Stomach smooth muscle (tissue), 2 donors: ENCODE measurements at regions not wholly inside any gene's neighbourhood (a gene's known extent, or its start where the extent isn't known, plus 50 kb on each side); places are given as distances from the start of the nearest gene placed in this dataset.
"Not testable (repeated sequence)": the region's sequence is repeated elsewhere in the genome, so short reads cannot be mapped to it uniquely, and the experiment has no call there.

ENCODE experiments used
- H3K27ac ChIP-seq: one replicate; pipeline ENCODE4 v1.7.0; 2013; ENCODE audit warnings: mild to moderate bottlenecking, low read length, inconsistent platforms
- H3K27me3 ChIP-seq, 2 donors: one replicate each; pipeline ENCODE4 v1.7.0; 2013; ENCODE audit warnings: low read length in 2 of 2; ENCODE audit not compliant: insufficient read depth in 2 of 2, control insufficient read depth in 1 of 2
- H3K36me3 ChIP-seq, 2 donors: one replicate each; pipeline ENCODE4 v1.7.0; 2013; ENCODE audit warnings: low read length in 2 of 2; ENCODE audit not compliant: control insufficient read depth in 2 of 2, insufficient read depth in 2 of 2
- H3K4me1 ChIP-seq: one replicate; pipeline ENCODE4 v1.7.0; 2013; ENCODE audit warnings: low read length; ENCODE audit not compliant: control insufficient read depth, insufficient read depth
- H3K4me3 ChIP-seq, 2 donors: one replicate each; pipeline ENCODE4 v1.7.0; 2013; ENCODE audit warnings: low read length in 2 of 2
- H3K9ac ChIP-seq, 2 donors: one replicate each; pipeline ENCODE4 v1.7.0; 2013; ENCODE audit warnings: low read length in 2 of 2, mild to moderate bottlenecking in 1 of 2
- H3K9me3 ChIP-seq, 2 donors: one replicate each; pipeline ENCODE4 v1.7.0; 2013; ENCODE audit warnings: low read length in 2 of 2; ENCODE audit not compliant: control insufficient read depth in 2 of 2
- donor health status: healthy.
- donor health status: Pancreatic carcinoma.

- Histone ChIP-seq H3K27me3 (no peaks in the 10 kb centered on the region), H3K4me3 (no peak overlapping the region), H3K4me1 (no peaks in the 10 kb centered on the region), H3K27ac (no peak overlapping the region), H3K9me3 (no peaks in the 10 kb centered on the region), H3K9ac (no peak overlapping the region), H3K36me3 (no peaks in the 10 kb centered on the region)
These were observed 218.7 kb downstream of the KCTD12 start for GRCh38 chr13:76667551-76667950.

- no peak overlapping the region for H3K27ac ChIP-seq
- no peaks in the 10 kb centered on the region for H3K27me3 ChIP-seq
- no peaks in the 10 kb centered on the region for H3K4me1 ChIP-seq
- no peak overlapping the region for H3K9ac ChIP-seq
- no peak overlapping the region for H3K4me3 ChIP-seq
- H3K36me3 ChIP-seq = no peaks in the 10 kb centered on the region
- no peaks in the 10 kb centered on the region for H3K9me3 ChIP-seq
These were observed 222.4 kb downstream of the KCTD12 start for GRCh38 chr13:76663592-76664335.

GRCh38 chr13:76659074-76659473, 227.1 kb downstream of the KCTD12 start:
- H3K27me3 ChIP-seq, H3K9me3 ChIP-seq, H3K9ac ChIP-seq, H3K4me3 ChIP-seq, H3K4me1 ChIP-seq, H3K36me3 ChIP-seq, H3K27ac ChIP-seq: not testable (repeated sequence)

- Histone ChIP-seq H3K27me3 (no peaks in the 10 kb centered on the region), H3K9ac (no peak overlapping the region), H3K9me3 (no peaks in the 10 kb centered on the region), H3K4me1 (no peaks in the 10 kb centered on the region), H3K27ac (no peak overlapping the region), H3K4me3 (no peak overlapping the region), H3K36me3 (no peaks in the 10 kb centered on the region)
These were observed 229.7 kb downstream of the KCTD12 start for GRCh38 chr13:76656500-76656899.

- no peak overlapping the region for H3K4me3 ChIP-seq
- no peaks in the 10 kb centered on the region for H3K36me3 ChIP-seq
- no peak overlapping the region for H3K9ac ChIP-seq
- H3K4me1 ChIP-seq = no peaks in the 10 kb centered on the region
- no peak overlapping the region for H3K27ac ChIP-seq
- no peaks in the 10 kb centered on the region for H3K9me3 ChIP-seq
- no peaks in the 10 kb centered on the region for H3K27me3 ChIP-seq
These were observed 230.1 kb downstream of the KCTD12 start for GRCh38 chr13:76656056-76656455.

GRCh38 chr13:76654263-76654662, 231.9 kb downstream of the KCTD12 start:
- no peak overlapping the region for H3K4me3 ChIP-seq
- no peaks in the 10 kb centered on the region for H3K4me1 ChIP-seq
- H3K9me3 ChIP-seq = no peaks in the 10 kb centered on the region
- H3K9ac ChIP-seq = no peak overlapping the region
- no peak overlapping the region for H3K27ac ChIP-seq
- H3K27me3 ChIP-seq = no peaks in the 10 kb centered on the region
- H3K36me3 ChIP-seq = no peaks in the 10 kb centered on the region

GRCh38 chr13:76651286-76651685, 234.9 kb downstream of the KCTD12 start:
- Histone ChIP-seq H3K36me3 (no peaks in the 10 kb centered on the region), H3K4me3 (no peak overlapping the region), H3K9ac (no peak overlapping the region), H3K27ac (no peak overlapping the region), H3K9me3 (no peaks in the 10 kb centered on the region), H3K27me3 (no peaks in the 10 kb centered on the region), H3K4me1 (no peaks in the 10 kb centered on the region)

- Histone ChIP-seq H3K4me1 (no peaks in the 10 kb centered on the region), H3K9me3 (no peaks in the 10 kb centered on the region), H3K27ac (no peak overlapping the region), H3K9ac (no peak overlapping the region), H3K27me3 (no peaks in the 10 kb centered on the region), H3K4me3 (no peak overlapping the region), H3K36me3 (no peaks in the 10 kb centered on the region)
These were observed 238.7 kb downstream of the KCTD12 start for GRCh38 chr13:76647550-76647949.

- no peak overlapping the region for H3K4me3 ChIP-seq
- H3K9ac ChIP-seq = no peak overlapping the region
- H3K4me1 ChIP-seq = no peaks in the 10 kb centered on the region
- no peaks in the 10 kb centered on the region for H3K27me3 ChIP-seq
- H3K36me3 ChIP-seq = no peaks in the 10 kb centered on the region
- no peak overlapping the region for H3K27ac ChIP-seq
- no peaks in the 10 kb centered on the region for H3K9me3 ChIP-seq
These were observed 239.3 kb downstream of the KCTD12 start for GRCh38 chr13:76646946-76647345.

- Histone ChIP-seq H3K9me3 (no peaks in the 10 kb centered on the region), H3K4me1 (no peaks in the 10 kb centered on the region), H3K9ac (no peak overlapping the region), H3K27ac (no peak overlapping the region), H3K36me3 (no peaks in the 10 kb centered on the region), H3K4me3 (no peak overlapping the region), H3K27me3 (no peaks in the 10 kb centered on the region)
These were observed 240.6 kb downstream of the KCTD12 start for GRCh38 chr13:76645632-76646031.

- Histone ChIP-seq H3K27me3 (no peaks in the 10 kb centered on the region), H3K9me3 (no peaks in the 10 kb centered on the region), H3K27ac (no peak overlapping the region), H3K9ac (no peak overlapping the region), H3K4me1 (no peaks in the 10 kb centered on the region), H3K4me3 (no peak overlapping the region), H3K36me3 (no peaks in the 10 kb centered on the region)
These were observed 241.3 kb downstream of the KCTD12 start for GRCh38 chr13:76644906-76645305.
